OCI-LY7 (cell line): ENCODE measurements at regions not wholly inside any gene's neighbourhood (a gene's known extent, or its start where the extent isn't known, plus 50 kb on each side); places are given as distances from the start of the nearest gene placed in this dataset.

Source experiments
- CTCF ChIP-seq: fragments of 200-600 bp; sonication (generic); conservative IDR thresholded peaks from 2 replicates; pipeline ENCODE4 v1.5.1; 2014; ENCODE audit warnings: mild to moderate bottlenecking, antibody characterized with exemption, low read length, moderate library complexity, mixed read lengths
- EZH2phosphoT487 ChIP-seq: fragments of 200-600 bp; sonication (generic); IDR thresholded peaks from 2 replicates; pipeline ENCODE4 v1.6.1; 2018; ENCODE audit warnings: low read depth, borderline replicate concordance, mild to moderate bottlenecking, mixed run types, antibody characterized with exemption, low read length, moderate library complexity, mixed read lengths

- TF ChIP-seq CTCF (no peak), EZH2phosphoT487 (no peak)
Measured at GRCh38 chr21:27840262-27840661, 873.4 kb upstream of the ADAMTS5 start.
